HUDEP-2 (cell line): ENCODE measurements at regions not wholly inside any gene's neighbourhood (a gene's known extent, or its start where the extent isn't known, plus 50 kb on each side); places are given as distances from the start of the nearest gene placed in this dataset.

Experiments used
- DNase-seq, 76 experiments: peaks; one replicate each; lab custom pipeline; 2025; ENCODE audit not compliant: unreplicated experiment in 76 of 76; lab: John Stamatoyannopoulos, UW

DNA sequence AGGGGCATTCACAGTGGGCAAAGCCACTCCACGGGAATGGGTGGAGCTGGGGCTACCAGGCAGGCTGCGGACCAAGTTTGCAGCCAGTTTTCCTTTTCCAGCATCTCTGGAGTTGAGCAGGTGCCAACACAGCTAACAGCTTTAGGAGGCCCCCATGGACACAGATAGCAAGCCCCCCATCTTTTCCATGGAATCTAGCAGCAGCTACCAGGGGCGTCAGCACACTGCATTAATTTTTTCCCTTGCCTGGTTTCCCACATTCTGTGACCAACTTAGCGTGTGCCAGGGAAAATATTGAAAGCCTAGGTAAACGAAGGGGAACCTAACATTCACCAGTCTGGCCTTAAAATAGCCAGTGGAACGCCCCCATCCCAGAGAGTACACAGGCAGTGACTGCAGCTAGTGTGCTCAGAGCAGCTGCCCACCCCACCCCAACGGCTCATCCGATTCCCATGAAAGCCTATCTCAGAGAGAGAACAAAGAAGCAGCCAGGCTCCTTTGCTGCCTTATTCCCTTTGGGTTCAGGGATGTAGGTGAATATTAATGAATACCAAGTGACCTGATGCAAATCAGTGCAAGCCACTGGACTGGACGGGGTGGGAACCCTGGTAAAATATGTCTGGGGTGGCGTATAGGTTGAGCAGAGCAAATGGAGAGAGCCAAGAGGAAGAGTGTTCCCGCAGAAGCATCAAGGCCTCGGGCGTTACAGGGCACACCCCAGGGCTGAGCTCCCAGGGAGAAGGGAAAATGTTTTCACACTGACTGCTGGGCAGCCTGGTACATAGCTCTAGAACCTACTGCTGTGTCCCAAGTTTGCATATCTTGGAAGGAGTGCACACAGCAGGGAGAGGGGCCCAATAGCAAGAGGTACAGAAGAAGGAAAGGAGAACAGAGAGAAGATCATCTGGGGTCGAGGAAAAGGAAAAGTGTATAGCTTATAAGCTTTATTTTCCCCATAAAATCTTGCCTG, 73.9 kb upstream of the SOX9 start:
- DNase-seq, result no peak

DNA sequence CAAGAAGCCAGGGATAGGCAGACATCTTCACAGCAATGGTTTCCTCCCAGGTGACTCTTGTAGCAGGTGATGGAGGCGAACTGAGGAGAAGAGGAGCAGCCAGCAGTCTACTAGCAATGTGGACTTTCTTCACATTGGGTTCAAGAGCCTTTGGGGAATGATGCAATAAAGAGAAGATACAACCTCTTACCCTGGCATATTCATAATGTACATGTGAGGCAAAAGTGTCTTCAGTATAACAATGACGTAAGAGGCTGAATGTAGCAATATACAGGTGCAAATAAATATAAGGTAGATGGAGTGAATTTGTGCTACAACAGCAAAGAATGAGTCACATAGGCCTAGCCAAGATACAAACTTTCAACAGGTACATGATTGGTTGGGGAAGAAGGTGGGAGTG, 70.9 kb upstream of the SOX9 start:
- no peak for DNase-seq

DNA sequence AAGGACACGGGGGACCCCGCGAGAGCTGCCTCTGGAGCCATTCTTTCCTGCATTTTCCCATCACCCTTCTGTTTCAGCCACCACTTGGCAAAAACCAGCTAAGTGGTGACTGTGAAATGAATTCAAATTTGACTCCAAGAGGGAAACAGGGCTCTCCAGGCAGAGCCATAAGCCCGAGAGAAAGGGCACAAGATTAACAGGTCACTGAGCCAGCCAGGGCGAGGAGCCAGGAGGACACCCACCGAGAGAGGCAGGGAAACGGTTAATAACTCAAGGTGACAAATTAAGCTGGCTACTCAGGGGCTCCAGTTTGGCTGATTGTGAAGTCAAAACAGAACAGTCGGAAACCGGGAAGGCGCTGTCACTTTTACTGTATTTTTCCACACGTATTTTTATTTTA, 67.8 kb upstream of the SOX9 start:
- no peak for DNase-seq

DNA sequence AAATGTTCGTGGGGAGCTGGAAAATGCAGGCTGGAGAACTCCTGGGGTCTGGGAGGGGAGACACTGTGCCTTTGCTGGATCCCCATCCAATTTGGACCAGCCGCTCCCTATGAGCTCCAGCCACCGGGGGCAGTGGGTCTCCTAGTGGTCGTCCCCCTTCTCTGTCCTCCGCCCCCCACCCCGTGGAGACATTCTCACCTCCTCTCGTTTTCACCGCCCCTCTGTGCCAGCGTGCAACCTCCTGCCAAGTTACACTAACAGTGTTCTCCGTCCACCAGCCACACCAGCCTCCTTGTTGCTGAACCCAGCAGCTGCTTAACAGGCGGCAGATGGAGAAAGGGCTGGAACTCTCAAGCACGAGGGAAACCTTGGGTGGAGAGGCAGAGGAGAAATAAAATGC, 67.4 kb upstream of the SOX9 start:
- no peak for DNase-seq

DNA sequence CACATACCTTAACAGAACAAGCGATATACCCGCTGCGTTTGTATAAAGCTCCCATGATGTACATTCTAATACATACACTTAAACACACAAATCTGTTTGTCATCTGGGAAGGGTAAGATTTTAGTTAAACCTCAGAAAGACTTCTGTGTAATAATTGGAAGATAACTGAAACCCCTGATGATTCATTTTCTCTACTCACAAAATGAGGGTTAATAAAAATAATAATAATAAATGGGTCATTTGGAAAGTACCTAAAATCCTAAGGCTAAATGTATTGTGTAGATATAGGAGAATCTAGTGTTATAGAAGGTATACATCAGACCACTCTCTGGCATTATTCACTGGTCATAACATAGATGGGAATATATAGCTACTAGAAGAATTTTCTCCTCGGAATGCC, 64.7 kb upstream of the SOX9 start:
- no peak for DNase-seq

DNA sequence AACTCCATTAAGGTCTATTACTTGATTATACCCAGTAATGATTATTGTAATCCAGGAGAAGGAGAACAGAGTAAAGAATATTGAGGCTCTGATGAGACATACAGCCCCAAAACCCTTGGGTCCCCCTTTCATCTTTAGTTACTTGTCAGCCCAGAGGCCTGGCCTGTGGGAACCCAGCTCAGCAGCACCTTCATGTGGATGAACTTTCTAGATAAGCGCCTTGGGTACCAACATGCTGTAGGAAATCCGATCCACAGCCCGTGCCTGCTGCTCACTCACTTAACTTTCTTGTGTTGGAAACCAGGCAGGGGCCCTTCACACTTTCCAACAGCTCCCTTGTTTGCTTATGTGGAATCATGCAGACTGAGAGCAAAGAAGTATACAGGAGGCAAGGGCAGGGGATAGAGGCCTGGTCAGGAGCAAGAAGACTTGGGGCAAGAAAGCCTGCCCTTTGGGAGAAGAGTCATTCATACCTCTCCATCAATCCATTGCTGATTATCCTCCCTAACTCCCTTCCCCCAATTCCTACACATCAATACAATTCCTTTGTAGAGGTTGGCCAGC, 64.0 kb upstream of the SOX9 start:
- no peak for DNase-seq

DNA sequence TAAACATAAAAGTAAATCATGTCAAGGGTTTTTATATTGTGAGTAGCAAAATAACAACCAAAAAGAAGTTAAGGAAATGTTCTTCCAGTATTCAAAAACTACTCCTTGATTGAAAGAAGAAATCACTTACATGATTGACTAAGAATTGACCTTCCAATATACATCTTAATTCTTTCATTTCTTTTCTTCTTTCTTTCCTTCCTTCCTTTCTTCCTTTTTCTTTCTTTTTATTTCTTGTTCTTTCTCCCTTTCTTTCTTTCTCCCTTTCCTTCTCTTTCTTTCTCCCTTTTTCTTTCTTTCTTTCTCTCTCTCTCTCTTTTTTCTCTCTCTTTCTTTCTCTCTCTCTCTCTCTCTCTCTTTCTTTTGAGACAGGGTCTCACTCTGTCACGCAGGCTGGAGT, 60.7 kb upstream of the SOX9 start:
- DNase-seq, result no peak

DNA sequence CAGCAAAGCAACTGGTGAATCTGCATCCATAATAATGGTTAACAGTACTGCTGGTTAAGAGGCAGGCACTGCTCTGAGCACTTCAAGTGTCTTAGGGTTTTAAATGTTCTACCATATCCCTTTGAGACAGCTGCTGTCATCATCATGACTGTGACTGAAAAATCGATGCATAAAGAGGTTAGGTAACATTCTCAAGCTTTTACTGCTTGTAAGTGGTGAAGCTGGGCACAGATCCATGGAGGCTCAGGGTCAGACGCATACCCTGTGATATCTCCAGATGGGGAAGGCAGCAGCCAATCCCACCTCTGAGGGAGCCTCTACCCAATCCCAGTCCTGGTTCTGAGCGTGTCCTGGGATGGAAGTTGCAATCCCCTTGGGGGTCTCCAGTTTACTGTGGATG, 57.6 kb upstream of the SOX9 start:
- no peak for DNase-seq

DNA sequence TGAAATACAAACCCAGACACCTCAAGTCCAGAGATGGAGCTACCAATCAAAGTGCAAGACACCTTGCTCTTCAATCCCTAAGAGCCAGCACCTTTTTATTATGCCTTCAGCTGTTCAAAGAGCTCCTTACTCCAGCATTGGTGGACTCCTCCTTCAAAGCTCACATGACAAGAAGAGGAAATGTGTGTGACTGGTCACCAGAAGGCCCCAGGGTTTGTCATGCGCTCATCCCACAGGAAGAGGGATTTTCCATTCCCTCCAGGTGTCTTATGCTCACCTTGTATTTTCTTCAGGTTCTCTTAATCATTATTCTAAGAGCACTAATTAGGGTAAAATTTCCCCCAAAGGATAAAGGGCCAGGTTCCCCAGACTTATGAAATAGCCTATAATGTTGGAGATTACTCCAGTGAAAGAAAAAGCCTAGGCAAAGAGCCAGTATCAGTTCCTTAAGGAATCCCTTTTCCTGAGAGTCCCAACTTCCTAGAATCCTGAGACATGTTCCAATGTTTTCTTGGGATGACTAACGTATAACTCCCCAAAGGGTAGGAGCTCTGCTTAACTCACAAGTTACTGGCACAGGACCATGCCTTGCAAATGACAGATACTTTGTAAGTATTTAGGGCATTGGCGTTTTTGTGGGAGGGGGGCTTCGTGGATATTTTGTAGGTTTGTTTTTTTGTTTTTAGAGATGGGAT, 56.9 kb upstream of the SOX9 start:
- DNase-seq, result no peak

DNA sequence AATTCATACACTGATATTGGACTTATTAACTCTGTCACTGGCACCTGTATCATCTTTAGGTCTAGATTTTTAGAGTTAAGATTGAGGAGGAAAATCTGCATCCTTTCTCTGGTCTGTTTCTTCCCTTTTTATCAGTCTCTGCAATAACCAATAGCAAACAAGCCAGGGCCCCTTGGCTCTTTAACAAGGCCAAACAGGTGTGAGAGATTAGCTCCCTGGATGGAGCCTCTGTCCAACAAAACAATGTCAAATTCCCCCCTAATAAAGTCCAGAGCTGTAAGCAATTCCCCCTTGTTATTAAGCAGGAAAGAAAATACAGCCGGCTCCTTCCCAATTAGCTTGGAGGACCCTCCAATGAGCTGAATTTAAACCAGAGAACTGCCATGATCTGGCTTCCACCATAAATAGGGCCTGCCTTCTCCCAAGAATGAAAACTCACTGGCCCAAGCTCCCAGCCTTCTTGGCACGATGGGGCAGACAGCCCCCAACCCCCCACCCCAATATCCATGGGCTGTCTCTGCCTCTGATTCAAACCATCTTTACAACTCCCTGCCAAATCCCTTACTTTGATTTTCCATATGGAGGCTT, 56.1 kb upstream of the SOX9 start:
- no peak for DNase-seq

DNA sequence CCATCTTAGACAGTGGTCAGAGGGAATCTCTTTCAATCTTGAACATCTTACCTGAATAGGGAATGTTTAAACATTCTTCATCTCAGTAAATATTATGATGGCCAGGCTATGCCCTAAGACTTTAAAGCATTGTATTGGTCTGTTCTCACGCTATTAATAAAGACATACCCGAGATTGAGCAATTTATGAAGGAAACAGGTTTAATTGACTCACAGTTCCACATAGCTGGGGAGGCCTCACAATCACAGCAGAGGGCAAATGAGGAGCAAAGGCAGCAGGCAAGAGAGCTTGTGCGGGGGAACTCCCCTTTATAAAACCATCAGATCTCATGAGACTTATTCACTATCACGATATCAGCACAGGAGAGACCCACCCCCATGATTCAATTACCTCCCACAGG, 55.3 kb upstream of the SOX9 start:
- DNase-seq, result no peak

DNA sequence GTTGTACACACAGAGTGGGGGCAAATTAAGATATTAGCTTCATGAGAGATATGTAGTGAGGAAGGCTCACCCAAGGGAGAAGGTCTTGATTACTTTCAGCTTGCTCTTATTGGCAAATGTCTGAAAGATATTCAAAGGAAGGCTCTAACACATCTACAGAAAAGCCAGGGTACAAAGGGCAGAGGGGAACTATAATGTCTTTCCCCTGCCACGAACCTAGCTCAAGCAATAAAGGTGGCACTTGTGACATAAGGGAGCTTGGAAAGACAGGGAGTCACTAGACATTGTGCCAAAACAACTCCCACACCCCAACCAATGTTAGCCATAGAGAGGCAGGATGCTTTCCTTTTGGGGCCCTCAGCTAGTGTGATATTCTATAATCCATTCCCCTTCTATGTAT, 52.2 kb upstream of the SOX9 start:
- DNase-seq, result no peak

DNA sequence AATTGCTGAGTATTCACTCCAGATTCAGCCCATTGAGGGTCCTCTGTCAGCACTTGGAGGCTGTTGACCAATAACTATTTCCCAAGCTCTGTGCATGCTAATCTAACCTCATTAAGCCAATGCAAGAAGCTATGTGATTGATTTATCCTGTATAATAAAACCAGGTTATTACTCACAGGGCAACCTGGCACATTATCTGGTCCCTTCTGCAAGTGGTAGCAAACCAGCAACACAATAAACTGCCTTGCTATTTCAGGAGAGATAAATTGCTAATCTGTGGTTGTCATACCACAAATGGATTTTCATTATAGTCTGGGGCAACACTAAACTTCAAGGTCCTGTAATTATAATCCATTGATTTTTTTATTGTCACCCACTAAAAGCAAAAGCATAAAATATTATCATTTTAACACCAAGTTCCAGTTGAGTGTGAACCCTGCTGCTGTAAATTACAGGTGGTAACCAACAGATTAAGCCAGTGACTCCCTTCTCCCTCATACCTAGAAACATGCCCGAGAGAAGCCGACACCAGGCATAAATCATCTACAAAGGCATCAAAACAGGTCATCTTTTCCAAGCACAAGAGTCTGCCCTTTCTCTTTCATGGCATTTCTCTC, 51.1 kb upstream of the SOX9 start:
- DNase-seq, result no peak
